ENCODE measurements at regions not wholly inside any gene's neighbourhood (a gene's known extent, or its start where the extent isn't known, plus 50 kb on each side); places are given as distances from the start of the nearest gene placed in this dataset.

GRCh38 chr5:135106610-135107471 lies 72.8 kb upstream of the PITX1 start:
- no peak for DNase-seq (ENCODE audit: low spot score)
- Histone ChIP-seq H3K36me3 (no peaks in the 10 kb centered on the region), H3K9me3 (no peaks in the 10 kb centered on the region), H3K27me3 (no peaks in the 10 kb centered on the region), H3K4me3 (no peak overlapping the region), H3K27ac (no peak overlapping the region), H3K4me1 (no peaks in the 10 kb centered on the region)
- TF ChIP-seq CTCF (IDR thresholded peaks at IDR 0.05), result no peak

GRCh38 chr5:135106136-135106535 lies 72.1 kb upstream of the PITX1 start:
- Histone ChIP-seq H3K27me3 (no peaks in the 10 kb centered on the region), H3K9me3 (no peaks in the 10 kb centered on the region), H3K4me3 (no peak overlapping the region), H3K4me1 (no peaks in the 10 kb centered on the region), H3K27ac (no peak overlapping the region), H3K36me3 (no peaks in the 10 kb centered on the region)
- no peak for DNase-seq (ENCODE audit: low spot score)
- TF ChIP-seq CTCF (IDR thresholded peaks at IDR 0.05), result no peak

- Histone ChIP-seq H3K27me3 (no peaks in the 10 kb centered on the region), H3K4me3 (no peak overlapping the region), H3K9me3 (no peaks in the 10 kb centered on the region), H3K36me3 (no peaks in the 10 kb centered on the region), H3K27ac (no peak overlapping the region), H3K4me1 (no peaks in the 10 kb centered on the region)
- no peak for TF ChIP-seq CTCF (IDR thresholded peaks at IDR 0.05)
- DNase-seq (ENCODE audit: low spot score), result no peak
These were observed 71.1 kb upstream of the PITX1 start for GRCh38 chr5:135105105-135105484.

GRCh38 chr5:135103575-135103853 lies 69.5 kb upstream of the PITX1 start:
- no peak for DNase-seq (ENCODE audit: low spot score)
- no peak overlapping the region for H3K4me3 ChIP-seq
- TF ChIP-seq CTCF (IDR thresholded peaks at IDR 0.05), result no peak
- no peaks in the 10 kb centered on the region for H3K36me3 ChIP-seq
- H3K4me1 ChIP-seq, result no peaks in the 10 kb centered on the region
- no peak overlapping the region for H3K27ac ChIP-seq
- no peaks in the 10 kb centered on the region for H3K9me3 ChIP-seq
- H3K27me3 ChIP-seq, result no peaks in the 10 kb centered on the region

GRCh38 chr5:135102716-135103574 lies 68.9 kb upstream of the PITX1 start:
- H3K9me3 ChIP-seq, result no peaks in the 10 kb centered on the region
- no peaks in the 10 kb centered on the region for H3K36me3 ChIP-seq
- H3K4me3 ChIP-seq, result no peak overlapping the region
- no peak for TF ChIP-seq CTCF (IDR thresholded peaks at IDR 0.05)
- no peak for DNase-seq (ENCODE audit: low spot score)
- H3K27me3 ChIP-seq, result no peaks in the 10 kb centered on the region
- H3K4me1 ChIP-seq, result no peaks in the 10 kb centered on the region
- no peak overlapping the region for H3K27ac ChIP-seq

Data from right atrium auricular region (tissue), 2 donors.